Liver (tissue), 8 donors: ENCODE measurements at regions not wholly inside any gene's neighbourhood (a gene's known extent, or its start where the extent isn't known, plus 50 kb on each side); places are given as distances from the start of the nearest gene placed in this dataset.

Source experiments
- DNase-seq: peaks from one replicate; pipeline ENCODE4 v3.0.0-alpha.2; 2017; ENCODE audit warnings: low spot score
- H3K27ac ChIP-seq, 2 donors: one replicate each; pipeline ENCODE4 v1.7.0; 2013; ENCODE audit warnings: inconsistent platforms in 2 of 2, low read length in 2 of 2, control low read depth in 1 of 2, low read depth in 1 of 2, mild to moderate bottlenecking in 1 of 2
- H3K27me3 ChIP-seq, 4 donors: one replicate each; pipeline versions ENCODE4 v1.6.1 to v1.7.0; 2013; ENCODE audit warnings: low read length in 3 of 4, inconsistent platforms in 1 of 4, mild to moderate bottlenecking in 1 of 4, moderate library complexity in 1 of 4; ENCODE audit not compliant: control insufficient read depth in 4 of 4, insufficient read depth in 4 of 4
- H3K36me3 ChIP-seq, 4 donors: one replicate each; pipeline versions ENCODE4 v1.6.1 to v1.7.0; 2013; ENCODE audit warnings: low read length in 3 of 4, mild to moderate bottlenecking in 3 of 4, low read depth in 1 of 4, moderate library complexity in 1 of 4; ENCODE audit not compliant: control insufficient read depth in 4 of 4, insufficient read depth in 3 of 4
- H3K4me1 ChIP-seq, 4 donors: one replicate each; pipeline versions ENCODE4 v1.6.1 to v1.7.0; 2013; ENCODE audit warnings: low read length in 3 of 4, mild to moderate bottlenecking in 3 of 4, moderate library complexity in 1 of 4; ENCODE audit not compliant: control insufficient read depth in 4 of 4, insufficient read depth in 4 of 4
- H3K4me3 ChIP-seq, 3 donors: one replicate each; pipeline versions ENCODE4 v1.6.1 to v1.7.0; 2013; ENCODE audit warnings: low read length in 3 of 3, control low read depth in 1 of 3, low read depth in 1 of 3, mild to moderate bottlenecking in 1 of 3
- H3K9ac ChIP-seq, 2 donors: one replicate each; pipeline ENCODE4 v1.7.0; 2013; ENCODE audit warnings: low read length in 2 of 2, mild to moderate bottlenecking in 2 of 2, moderate library complexity in 2 of 2, control low read depth in 1 of 2, low read depth in 1 of 2
- H3K9me3 ChIP-seq, 4 donors: one replicate each; pipeline versions ENCODE4 v1.6.1 to v1.7.0; 2013; ENCODE audit warnings: low read length in 3 of 4; ENCODE audit not compliant: control insufficient read depth in 4 of 4
- ATF3 ChIP-seq: IDR thresholded peaks from 2 replicates; pipeline ENCODE4 v1.6.1; 2016; ENCODE audit warnings: antibody characterized with exemption
- CTCF ChIP-seq: fragments of 150-350 bp; IDR thresholded peaks from 2 replicates; pipeline ENCODE4 v1.5.1; 2017; ENCODE audit warnings: improper control_type of control experiment, low read depth, low read length; ENCODE audit not compliant: missing input control
- EGR1 ChIP-seq, 2 donors: IDR thresholded peaks; 2 replicates each; pipeline ENCODE4 v1.6.1; 2016 to 2018; ENCODE audit warnings: antibody characterized with exemption in 2 of 2, low read depth in 2 of 2
- FOXA1 ChIP-seq: IDR thresholded peaks from 2 replicates; pipeline ENCODE4 v1.6.1; 2016; ENCODE audit warnings: antibody characterized with exemption
- FOXA2 ChIP-seq: IDR thresholded peaks from 2 replicates; pipeline ENCODE4 v1.6.1; 2016; ENCODE audit warnings: antibody characterized with exemption
- HNF4A ChIP-seq, 2 donors: conservative IDR thresholded peaks; 2 replicates each; pipeline ENCODE4 v1.6.1; 2016; ENCODE audit warnings: antibody characterized with exemption in 2 of 2, mild to moderate bottlenecking in 2 of 2
- HNF4G ChIP-seq: IDR thresholded peaks from 2 replicates; pipeline ENCODE4 v1.6.1; 2016; ENCODE audit warnings: antibody characterized with exemption
- NR2F2 ChIP-seq: IDR thresholded peaks from 2 replicates; pipeline ENCODE4 v1.6.1; 2016; ENCODE audit warnings: antibody characterized with exemption
- REST ChIP-seq: IDR thresholded peaks from 2 replicates; pipeline ENCODE4 v1.6.1; 2016; ENCODE audit warnings: antibody characterized with exemption, mild to moderate bottlenecking
- RXRA ChIP-seq, 2 donors: IDR thresholded peaks; 2 replicates each; pipeline ENCODE4 v1.6.1; 2017 to 2018; ENCODE audit warnings: antibody characterized with exemption in 2 of 2, mild to moderate bottlenecking in 1 of 2
- SP1 ChIP-seq: IDR thresholded peaks from 2 replicates; pipeline ENCODE4 v1.6.1; 2018; ENCODE audit warnings: antibody characterized with exemption, mild to moderate bottlenecking
- TAF1 ChIP-seq: conservative IDR thresholded peaks from 2 replicates; pipeline ENCODE4 v1.6.1; 2016; ENCODE audit warnings: antibody characterized with exemption, mild to moderate bottlenecking
- YY1 ChIP-seq: IDR thresholded peaks from 2 replicates; pipeline ENCODE4 v1.6.1; 2016; ENCODE audit warnings: antibody characterized with exemption, mild to moderate bottlenecking
- WGBS: extraction: QIAGEN DNeasy Blood & Tissue Kit; methylation state at CpG from one replicate; pipeline ENCODE4 v1.1.7; 2013; 5-methylcytosine and 5-hydroxymethylcytosine counted together
- donor health status: healthy.
- donor health status: healthy.
- donor health status: healthy.
- donor health status: healthy.
- donor health status: healthy.

- H3K9ac ChIP-seq, result no peak overlapping the region
- TF ChIP-seq CTCF (no peak), FOXA1 (no peak), HNF4G (no peak), YY1 (no peak), REST (no peak), SP1 (no peak), NR2F2 (no peak)
- no peak for DNase-seq
- no peak overlapping the region for H3K27ac ChIP-seq
- 71% methylated on average over 3 of the region's 3 CpGs for WGBS
- H3K4me1 ChIP-seq, result no peaks in the 10 kb centered on the region
- no peaks in the 10 kb centered on the region for H3K36me3 ChIP-seq
- no peaks in the 10 kb centered on the region for H3K9me3 ChIP-seq
- H3K4me3 ChIP-seq, result no peak overlapping the region
- H3K27me3 ChIP-seq, result no peaks in the 10 kb centered on the region
Measured at GRCh38 chr13:50483416-50483815, 360.1 kb downstream of the DLEU7 start.

- Histone ChIP-seq H3K36me3 (no peaks in the 10 kb centered on the region), H3K27me3 (no peaks in the 10 kb centered on the region), H3K9me3 (no peaks in the 10 kb centered on the region), H3K27ac (no peak overlapping the region), H3K9ac (no peak overlapping the region), H3K4me1 (no peaks in the 10 kb centered on the region), H3K4me3 (no peak overlapping the region)
- DNase-seq, result no peak
- no peak for TF ChIP-seq SP1
- TF ChIP-seq HNF4G, result no peak
- no peak for TF ChIP-seq ATF3
- 71% methylated on average over 12 of the region's 12 CpGs for WGBS
Measured at GRCh38 chr13:50484472-50485113, 358.9 kb downstream of the DLEU7 start.

- no peaks in the 10 kb centered on the region for H3K27me3 ChIP-seq
- no peaks in the 10 kb centered on the region for H3K9me3 ChIP-seq
- no peak for DNase-seq
- H3K27ac ChIP-seq, result no peak overlapping the region
- no peaks in the 10 kb centered on the region for H3K36me3 ChIP-seq
- H3K4me1 ChIP-seq, result no peaks in the 10 kb centered on the region
- no peak overlapping the region for H3K9ac ChIP-seq
- WGBS, result 72% methylated on average over 8 of the region's 8 CpGs
- no peak overlapping the region for H3K4me3 ChIP-seq
- no peak for TF ChIP-seq YY1
- TF ChIP-seq CTCF, result no peak
- no peak for TF ChIP-seq SP1
- TF ChIP-seq NR2F2, result no peak
- no peak for TF ChIP-seq REST
- no peak for TF ChIP-seq HNF4G
- no peak for TF ChIP-seq FOXA2
- no peak for TF ChIP-seq HNF4A (conservative IDR thresholded peaks at IDR 0.05)
- TF ChIP-seq RXRA (IDR thresholded peaks at IDR 0.05), result no peak
- no peak for TF ChIP-seq FOXA1
- no peak for TF ChIP-seq EGR1 (IDR thresholded peaks at IDR 0.05; ENCODE audit: low read depth in 2 of 2)
- no peak for TF ChIP-seq TAF1
Measured at GRCh38 chr13:50485979-50486935, 357.2 kb downstream of the DLEU7 start.
